ENCODE measurements at regions not wholly inside any gene's neighbourhood (a gene's known extent, or its start where the extent isn't known, plus 50 kb on each side); places are given as distances from the start of the nearest gene placed in this dataset.

DNA sequence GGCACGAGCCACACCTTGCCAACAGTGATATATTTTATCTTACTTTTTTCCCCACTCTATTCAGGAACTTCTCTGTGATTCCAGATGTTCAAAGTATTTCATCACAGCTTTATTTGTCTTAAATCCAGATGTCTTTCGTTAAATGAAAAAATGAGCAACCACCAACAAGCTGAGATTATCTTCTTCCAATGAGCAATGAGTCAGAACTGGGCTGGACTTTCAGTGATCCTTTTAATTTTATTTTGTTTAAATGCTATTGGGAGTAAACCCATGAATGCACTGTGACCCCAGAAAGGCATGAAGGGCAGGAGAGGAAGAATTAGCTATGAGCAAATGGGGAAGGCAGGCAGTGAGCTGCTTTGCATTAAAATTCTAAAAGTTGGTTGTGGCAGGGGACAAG, 77.6 kb upstream of the IMMP2L start:
- no peak overlapping the region for H2BK20ac ChIP-seq (ENCODE audit: low read length)
- no peaks in the 10 kb centered on the region for H3K79me1 ChIP-seq (ENCODE audit: low read depth, low read length)
- no peak overlapping the region for H3K4me3 ChIP-seq (ENCODE audit: extremely low read depth in 1 of 4, insufficient read depth in 2 of 4, low read depth in 3 of 4, low read length in 4 of 4)
- CTCF ChIA-PET (ENCODE audit: partially characterized antibody) = no interaction called here
- no peak overlapping the region for H2BK12ac ChIP-seq (ENCODE audit: low read depth, low read length)
- no peak for DNase-seq (ENCODE audit: low read depth in 1 of 2, low spot score in 2 of 2)
- no peaks in the 10 kb centered on the region for H3K79me2 ChIP-seq (ENCODE audit: control insufficient read depth in 1 of 2, insufficient read depth in 2 of 2, low read length in 2 of 2)
- no peaks in the 10 kb centered on the region for H3K36me3 ChIP-seq (ENCODE audit: control insufficient read depth in 2 of 4, insufficient read depth in 4 of 4, low read length in 3 of 4)
- H4K8ac ChIP-seq (ENCODE audit: extremely low read depth, insufficient read depth, low read length) = no peak overlapping the region
- H4K5ac ChIP-seq (ENCODE audit: insufficient read length, low read depth, low read length) = no peak overlapping the region
- no peak overlapping the region for H3K18ac ChIP-seq (ENCODE audit: extremely low read depth, low read length)
- H3K4me2 ChIP-seq (ENCODE audit: insufficient read depth in 1 of 2, low read depth in 2 of 2, low read length in 2 of 2) = no peak overlapping the region
- H3K9me3 ChIP-seq (ENCODE audit: insufficient read depth in 2 of 2, low read depth in 1 of 2, low read length in 1 of 2) = no peaks in the 10 kb centered on the region
- no peak overlapping the region for H3K27ac ChIP-seq (ENCODE audit: low read depth, low read length)
- POLR2A ChIA-PET (ENCODE audit: partially characterized antibody) = interaction anchor here (0.9 kb wide), 1 partner anchor 79 kb away, joined by 3 read pairs; no protein-coding TSS in a partner anchor
- FAIRE-seq = no peak
- H4K20me1 ChIP-seq (replicated peaks in 1 of 2; ENCODE audit: control insufficient read depth in 1 of 2, insufficient read depth in 2 of 2, low read length in 2 of 2) = no peaks in the 10 kb centered on the region
- no peak overlapping the region for H3K23ac ChIP-seq (ENCODE audit: insufficient read length)
- no peak overlapping the region for H2BK15ac ChIP-seq (ENCODE audit: low read length)
- H4K91ac ChIP-seq (replicated peaks; ENCODE audit: insufficient read length, low read length) = no peak overlapping the region
- no peak overlapping the region for H2BK120ac ChIP-seq (replicated peaks; ENCODE audit: low read depth, low read length)
- no peak overlapping the region for H3K4ac ChIP-seq (replicated peaks; ENCODE audit: insufficient read length, low read depth, low read length)
- H3K4me1 ChIP-seq (replicated peaks in 1 of 4; ENCODE audit: control insufficient read depth in 3 of 4, insufficient read depth in 4 of 4, low read length in 3 of 4) = no peaks in the 10 kb centered on the region
- H3K56ac ChIP-seq (replicated peaks; ENCODE audit: insufficient read length, low read depth, low read length) = no peak overlapping the region
- no peak overlapping the region for H2AFZ ChIP-seq (ENCODE audit: low read length)
- no peak overlapping the region for H3K9ac ChIP-seq (replicated peaks in 1 of 4; ENCODE audit: extremely low read depth in 1 of 4, low read depth in 3 of 4, low read length in 3 of 4)
- WGBS, 2 experiments (ENCODE audit: extremely low coverage in 1 of 2, insufficient coverage in 1 of 2, insufficient read length in 1 of 2, insufficient replicate concordance in 2 of 2, low coverage in 1 of 2, low lambda C conversion rate in 2 of 2, missing lambda C conversion rate in 1 of 2) = 88% methylated on average over 2 of the region's 2 CpGs; no CpG with 5 or more reads in 1 of the 2 experiments
- H2BK5ac ChIP-seq (ENCODE audit: low read depth, low read length) = no peak overlapping the region
- H3K27me3 ChIP-seq (replicated peaks in 1 of 4; ENCODE audit: control insufficient read depth in 3 of 4, extremely low read depth in 1 of 4, insufficient read depth in 3 of 4, low read length in 3 of 4) = peaks cover 8 to 34% (median 30%) of the 10 kb centered on the region in 4 experiments
- no peaks in the 10 kb centered on the region for H3K23me2 ChIP-seq (ENCODE audit: low read depth, low read length)
- H3K14ac ChIP-seq (ENCODE audit: insufficient read length) = no peak overlapping the region
- no peak overlapping the region for H2AK5ac ChIP-seq (ENCODE audit: low read depth, low read length)
- TF ChIP-seq RFX5 (IDR thresholded peaks at IDR 0.05; ENCODE audit: borderline replicate concordance, low read depth, low read length) (no peak), EP300 (IDR thresholded peaks at IDR 0.05; ENCODE audit: borderline replicate concordance in 1 of 2, low read depth in 2 of 2, low read length in 2 of 2) (no peak), CREB1 (IDR thresholded peaks at IDR 0.05) (no peak), SP4 (IDR thresholded peaks at IDR 0.05; ENCODE audit: low read length) (no peak), TCF12 (IDR thresholded peaks at IDR 0.05; ENCODE audit: low read depth, low read length) (no peak), RAD21 (IDR thresholded peaks at IDR 0.05 in 1 of 2, conservative IDR thresholded peaks at IDR 0.05 in 1 of 2; ENCODE audit: low read depth in 2 of 2, low read length in 2 of 2) (no peak), RBBP5 (IDR thresholded peaks at IDR 0.05; ENCODE audit: borderline replicate concordance, low read depth, low read length) (no peak), BRCA1 (IDR thresholded peaks at IDR 0.05; ENCODE audit: low read depth, low read length) (no peak)
- TF ChIP-seq, protein P1, sequence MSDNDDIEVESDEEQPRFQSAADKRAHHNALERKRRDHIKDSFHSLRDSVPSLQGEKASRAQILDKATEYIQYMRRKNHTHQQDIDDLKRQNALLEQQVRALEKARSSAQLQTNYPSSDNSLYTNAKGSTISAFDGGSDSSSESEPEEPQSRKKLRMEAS (IDR thresholded peaks at IDR 0.05) = no peak
- TF ChIP-seq, protein P2, sequence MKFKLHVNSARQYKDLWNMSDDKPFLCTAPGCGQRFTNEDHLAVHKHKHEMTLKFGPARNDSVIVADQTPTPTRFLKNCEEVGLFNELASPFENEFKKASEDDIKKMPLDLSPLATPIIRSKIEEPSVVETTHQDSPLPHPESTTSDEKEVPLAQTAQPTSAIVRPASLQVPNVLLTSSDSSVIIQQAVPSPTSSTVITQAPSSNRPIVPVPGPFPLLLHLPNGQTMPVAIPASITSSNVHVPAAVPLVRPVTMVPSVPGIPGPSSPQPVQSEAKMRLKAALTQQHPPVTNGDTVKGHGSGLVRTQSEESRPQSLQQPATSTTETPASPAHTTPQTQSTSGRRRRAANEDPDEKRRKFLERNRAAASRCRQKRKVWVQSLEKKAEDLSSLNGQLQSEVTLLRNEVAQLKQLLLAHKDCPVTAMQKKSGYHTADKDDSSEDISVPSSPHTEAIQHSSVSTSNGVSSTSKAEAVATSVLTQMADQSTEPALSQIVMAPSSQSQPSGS (IDR thresholded peaks at IDR 0.05; ENCODE audit: low read length) = no peak
- TF ChIP-seq, protein P3, sequence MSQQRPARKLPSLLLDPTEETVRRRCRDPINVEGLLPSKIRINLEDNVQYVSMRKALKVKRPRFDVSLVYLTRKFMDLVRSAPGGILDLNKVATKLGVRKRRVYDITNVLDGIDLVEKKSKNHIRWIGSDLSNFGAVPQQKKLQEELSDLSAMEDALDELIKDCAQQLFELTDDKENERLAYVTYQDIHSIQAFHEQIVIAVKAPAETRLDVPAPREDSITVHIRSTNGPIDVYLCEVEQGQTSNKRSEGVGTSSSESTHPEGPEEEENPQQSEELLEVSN (IDR thresholded peaks at IDR 0.05) = no peak

All from H1 (cell line).